HCT116 (cell line): ENCODE measurements at regions not wholly inside any gene's neighbourhood (a gene's known extent, or its start where the extent isn't known, plus 50 kb on each side); places are given as distances from the start of the nearest gene placed in this dataset.

Experiments
- EGR1 ChIP-seq: IDR thresholded peaks from 2 replicates; pipeline ENCODE4 v1.6.1; 2012; ENCODE audit warnings: low read depth
- POLR2A ChIP-seq: IDR thresholded peaks from 2 replicates; pipeline ENCODE4 v1.7.0; 2011; ENCODE audit warnings: borderline replicate concordance; ENCODE audit not compliant: insufficient read depth, insufficient read length; ENCODE audit errors: extremely low read depth
- TF ChIP-seq, protein P1 (sequence below), 3 experiments: fragments of 200-600 bp in 1 of 3; sonication (generic) in 1 of 3; IDR thresholded peaks in 2 of 3; conservative IDR thresholded peaks in 1 of 3; 2 replicates each; pipeline ENCODE4 v1.5.1; 2012 to 2017; ENCODE audit warnings: low read depth in 2 of 3, low read length in 2 of 3, antibody characterized with exemption in 1 of 3, borderline replicate concordance in 1 of 3, control low read depth in 1 of 3, mild to moderate bottlenecking in 1 of 3, mixed read lengths in 1 of 3, mixed run types in 1 of 3, moderate library complexity in 1 of 3; ENCODE audit not compliant: insufficient read depth in 1 of 3

DNA sequence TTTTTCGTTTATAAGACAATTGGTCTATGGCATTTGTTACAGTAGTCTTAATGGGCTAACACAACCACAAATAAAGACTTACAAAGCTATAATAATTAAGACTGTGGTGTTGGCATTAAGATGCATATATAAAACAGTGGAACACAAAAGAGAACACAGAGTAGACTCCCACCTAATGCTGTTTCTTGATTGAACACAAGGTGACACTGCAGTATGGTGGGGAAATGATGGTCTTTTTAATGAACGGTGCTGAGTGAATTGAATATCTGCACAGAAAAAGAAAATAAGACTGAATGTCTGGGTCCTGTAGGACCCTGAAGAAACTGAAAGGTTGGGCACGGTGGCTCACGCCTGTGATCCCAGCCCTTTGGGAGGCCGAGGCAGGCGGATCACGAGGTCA is 1136.6 kb upstream of the NXPH2 start:
- TF ChIP-seq EGR1 (no peak), POLR2A (no peak)
- TF ChIP-seq, protein P1, sequence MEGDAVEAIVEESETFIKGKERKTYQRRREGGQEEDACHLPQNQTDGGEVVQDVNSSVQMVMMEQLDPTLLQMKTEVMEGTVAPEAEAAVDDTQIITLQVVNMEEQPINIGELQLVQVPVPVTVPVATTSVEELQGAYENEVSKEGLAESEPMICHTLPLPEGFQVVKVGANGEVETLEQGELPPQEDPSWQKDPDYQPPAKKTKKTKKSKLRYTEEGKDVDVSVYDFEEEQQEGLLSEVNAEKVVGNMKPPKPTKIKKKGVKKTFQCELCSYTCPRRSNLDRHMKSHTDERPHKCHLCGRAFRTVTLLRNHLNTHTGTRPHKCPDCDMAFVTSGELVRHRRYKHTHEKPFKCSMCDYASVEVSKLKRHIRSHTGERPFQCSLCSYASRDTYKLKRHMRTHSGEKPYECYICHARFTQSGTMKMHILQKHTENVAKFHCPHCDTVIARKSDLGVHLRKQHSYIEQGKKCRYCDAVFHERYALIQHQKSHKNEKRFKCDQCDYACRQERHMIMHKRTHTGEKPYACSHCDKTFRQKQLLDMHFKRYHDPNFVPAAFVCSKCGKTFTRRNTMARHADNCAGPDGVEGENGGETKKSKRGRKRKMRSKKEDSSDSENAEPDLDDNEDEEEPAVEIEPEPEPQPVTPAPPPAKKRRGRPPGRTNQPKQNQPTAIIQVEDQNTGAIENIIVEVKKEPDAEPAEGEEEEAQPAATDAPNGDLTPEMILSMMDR (IDR thresholded peaks at IDR 0.05 in 2 of 3, conservative IDR thresholded peaks at IDR 0.05 in 1 of 3; ENCODE audit: borderline replicate concordance in 1 of 3, insufficient read depth in 1 of 3, low read depth in 2 of 3, low read length in 2 of 3) = 0 out of 6 replicates have a peak, but pooled peaks of 1 of the 3 experiments have one; percentile 24
